ENCODE measurements at regions not wholly inside any gene's neighbourhood (a gene's known extent, or its start where the extent isn't known, plus 50 kb on each side); places are given as distances from the start of the nearest gene placed in this dataset.
"Not testable (repeated sequence)": the region's sequence is repeated elsewhere in the genome, so short reads cannot be mapped to it uniquely, and the experiment has no call there.

DNA sequence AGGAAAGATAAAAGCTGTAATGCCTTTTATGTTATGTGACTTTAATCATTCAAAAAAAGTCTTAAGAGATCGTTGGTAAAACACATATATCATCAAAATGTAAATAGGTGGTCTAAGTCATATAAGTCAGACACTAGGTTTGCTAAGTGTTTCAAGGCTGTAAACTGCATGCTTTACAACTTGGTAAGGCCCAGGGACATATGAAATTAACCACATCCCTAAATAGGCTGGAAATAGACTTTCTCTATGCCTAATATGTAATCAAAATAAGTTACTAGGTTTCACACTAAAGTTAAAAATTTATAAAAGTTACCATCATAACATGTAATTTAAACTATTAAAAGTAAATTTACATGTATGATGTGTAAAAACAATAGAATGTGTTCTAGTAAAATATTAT is 946.3 kb upstream of the LRATD1 start:
- Histone ChIP-seq H3K27me3 (replicated peaks in 2 of 5; ENCODE audit: control insufficient read depth in 4 of 5, insufficient read depth in 5 of 5, low read length in 4 of 5) (no peaks in the 10 kb centered on the region), H3K4me1 (ENCODE audit: control extremely low read depth in 1 of 4, control insufficient read depth in 4 of 4, insufficient read depth in 4 of 4, low read length in 3 of 4) (no peaks in the 10 kb centered on the region), H3K27ac (ENCODE audit: insufficient read depth in 1 of 2, low read depth in 1 of 2, low read length in 2 of 2, poor library complexity in 1 of 2, severe bottlenecking in 2 of 2) (no peak overlapping the region), H3K9me3 (ENCODE audit: control extremely low read depth in 1 of 5, control insufficient read depth in 4 of 5, insufficient read depth in 2 of 5, low read depth in 1 of 5, low read length in 4 of 5) (peaks cover 0 to 14% (median 0%) of the 10 kb centered on the region in 5 experiments), H3K4me3 (ENCODE audit: control insufficient read depth in 1 of 7, extremely low read depth in 1 of 7, insufficient read depth in 4 of 7, low read depth in 2 of 7, low read length in 6 of 7) (no peak overlapping the region), H3K36me3 (ENCODE audit: control insufficient read depth in 4 of 4, insufficient read depth in 4 of 4, low read length in 3 of 4) (no peaks in the 10 kb centered on the region)
- no CpG with 5 or more reads among the region's 1 CpG for whole genome bisulfite sequencing (ENCODE audit: insufficient coverage)
- ChIA-PET CTCF (no interaction called here), POLR2A (no interaction called here)
- no peak for DNase-seq

DNA sequence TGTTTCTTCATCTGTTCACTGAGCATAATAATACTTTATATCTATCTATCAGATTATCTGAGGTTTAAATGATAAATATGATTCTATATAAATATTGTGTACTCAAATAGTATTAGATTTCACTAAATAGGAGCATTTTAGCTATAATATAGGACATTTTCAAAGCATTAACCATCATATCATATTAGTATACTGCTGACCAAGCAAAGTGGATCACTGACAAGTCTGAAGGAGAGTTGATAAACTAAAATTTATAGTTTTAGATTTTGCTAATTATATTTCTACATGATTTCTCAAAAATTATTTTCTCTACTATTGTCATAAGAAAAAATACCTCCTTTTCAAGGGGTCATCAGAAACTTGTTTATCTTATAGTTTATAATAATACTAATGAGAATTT is 937.8 kb upstream of the LRATD1 start:
- no peaks in the 10 kb centered on the region for H3K36me3 ChIP-seq (ENCODE audit: control insufficient read depth in 4 of 4, insufficient read depth in 4 of 4, low read length in 3 of 4)
- H3K27me3 ChIP-seq (replicated peaks in 2 of 5; ENCODE audit: control insufficient read depth in 4 of 5, insufficient read depth in 5 of 5, low read length in 4 of 5), result no peaks in the 10 kb centered on the region
- H3K27ac ChIP-seq (ENCODE audit: insufficient read depth in 1 of 2, low read depth in 1 of 2, low read length in 2 of 2, poor library complexity in 1 of 2, severe bottlenecking in 2 of 2), result no peak overlapping the region
- DNase-seq, result no peak
- H3K9me3 ChIP-seq (ENCODE audit: control extremely low read depth in 1 of 5, control insufficient read depth in 4 of 5, insufficient read depth in 2 of 5, low read depth in 1 of 5, low read length in 4 of 5), result peaks cover 0 to 2% (median 0%) of the 10 kb centered on the region in 5 experiments
- H3K4me1 ChIP-seq (ENCODE audit: control extremely low read depth in 1 of 4, control insufficient read depth in 4 of 4, insufficient read depth in 4 of 4, low read length in 3 of 4), result no peaks in the 10 kb centered on the region
- H3K4me3 ChIP-seq (ENCODE audit: control insufficient read depth in 1 of 7, extremely low read depth in 1 of 7, insufficient read depth in 4 of 7, low read depth in 2 of 7, low read length in 6 of 7), result no peak overlapping the region
- ChIA-PET POLR2A (no interaction called here), CTCF (no interaction called here)

DNA sequence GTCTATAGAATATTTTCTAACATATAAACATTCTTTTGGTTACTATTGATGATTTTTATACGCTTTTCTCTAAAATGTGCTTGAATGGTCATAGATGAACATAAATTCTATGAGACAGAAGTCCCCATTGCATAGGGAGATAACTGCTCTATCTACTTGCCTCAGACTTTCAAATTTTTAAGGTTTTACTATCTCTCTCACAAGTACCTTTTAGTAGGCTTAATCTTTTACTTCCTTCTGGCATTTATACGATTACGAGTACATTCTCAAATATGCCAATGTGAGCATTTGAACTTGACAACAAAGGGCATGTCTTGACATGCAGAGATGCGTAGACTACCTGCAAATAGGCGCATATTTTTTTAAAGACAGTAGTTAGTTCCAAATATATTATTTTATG is 935.9 kb upstream of the LRATD1 start:
- Histone ChIP-seq H3K27ac (ENCODE audit: insufficient read depth in 1 of 2, low read depth in 1 of 2, low read length in 2 of 2, poor library complexity in 1 of 2, severe bottlenecking in 2 of 2) (no peak overlapping the region), H3K9me3 (ENCODE audit: control extremely low read depth in 1 of 5, control insufficient read depth in 4 of 5, insufficient read depth in 2 of 5, low read depth in 1 of 5, low read length in 4 of 5) (peaks cover 0 to 2% (median 0%) of the 10 kb centered on the region in 5 experiments), H3K36me3 (ENCODE audit: control insufficient read depth in 4 of 4, insufficient read depth in 4 of 4, low read length in 3 of 4) (no peaks in the 10 kb centered on the region), H3K4me3 (ENCODE audit: control insufficient read depth in 1 of 7, extremely low read depth in 1 of 7, insufficient read depth in 4 of 7, low read depth in 2 of 7, low read length in 6 of 7) (no peak overlapping the region), H3K4me1 (ENCODE audit: control extremely low read depth in 1 of 4, control insufficient read depth in 4 of 4, insufficient read depth in 4 of 4, low read length in 3 of 4) (no peaks in the 10 kb centered on the region), H3K27me3 (replicated peaks in 2 of 5; ENCODE audit: control insufficient read depth in 4 of 5, insufficient read depth in 5 of 5, low read length in 4 of 5) (no peaks in the 10 kb centered on the region)
- 100% methylated on average over 2 of the region's 5 CpGs for WGBS (ENCODE audit: insufficient coverage)
- ChIA-PET CTCF (no interaction called here), POLR2A (no interaction called here)
- no peak for DNase-seq

DNA sequence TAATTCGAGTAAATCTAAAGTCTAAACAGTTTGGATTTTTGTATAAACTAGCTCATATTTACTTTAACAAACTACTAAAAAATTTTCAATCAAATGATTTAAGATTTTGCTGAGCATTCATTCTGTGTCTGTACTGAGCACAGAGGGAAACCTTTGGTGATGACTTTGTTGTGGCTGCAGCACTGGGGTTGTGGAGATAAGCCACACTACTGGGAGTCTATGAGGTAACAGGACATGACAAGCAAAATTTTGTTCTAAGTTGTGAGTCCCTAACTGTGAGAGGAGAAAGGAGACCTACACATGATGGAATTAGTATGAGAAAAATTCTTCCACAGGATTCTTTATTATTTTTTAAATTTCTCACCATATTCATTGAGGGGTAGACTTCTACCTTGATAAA is 933.7 kb upstream of the LRATD1 start:
- no CpG with 5 or more reads among the region's 1 CpG for WGBS (ENCODE audit: insufficient coverage)
- Histone ChIP-seq H3K4me3 (ENCODE audit: control insufficient read depth in 1 of 7, extremely low read depth in 1 of 7, insufficient read depth in 4 of 7, low read depth in 2 of 7, low read length in 6 of 7) (no peak overlapping the region), H3K4me1 (ENCODE audit: control extremely low read depth in 1 of 4, control insufficient read depth in 4 of 4, insufficient read depth in 4 of 4, low read length in 3 of 4) (no peaks in the 10 kb centered on the region), H3K9me3 (ENCODE audit: control extremely low read depth in 1 of 5, control insufficient read depth in 4 of 5, insufficient read depth in 2 of 5, low read depth in 1 of 5, low read length in 4 of 5) (peaks cover 0 to 2% (median 0%) of the 10 kb centered on the region in 5 experiments), H3K27me3 (replicated peaks in 2 of 5; ENCODE audit: control insufficient read depth in 4 of 5, insufficient read depth in 5 of 5, low read length in 4 of 5) (no peaks in the 10 kb centered on the region), H3K27ac (ENCODE audit: insufficient read depth in 1 of 2, low read depth in 1 of 2, low read length in 2 of 2, poor library complexity in 1 of 2, severe bottlenecking in 2 of 2) (no peak overlapping the region), H3K36me3 (ENCODE audit: control insufficient read depth in 4 of 4, insufficient read depth in 4 of 4, low read length in 3 of 4) (no peaks in the 10 kb centered on the region)
- POLR2A ChIA-PET, result no interaction called here
- DNase-seq, result no peak
- CTCF ChIA-PET, result no interaction called here

DNA sequence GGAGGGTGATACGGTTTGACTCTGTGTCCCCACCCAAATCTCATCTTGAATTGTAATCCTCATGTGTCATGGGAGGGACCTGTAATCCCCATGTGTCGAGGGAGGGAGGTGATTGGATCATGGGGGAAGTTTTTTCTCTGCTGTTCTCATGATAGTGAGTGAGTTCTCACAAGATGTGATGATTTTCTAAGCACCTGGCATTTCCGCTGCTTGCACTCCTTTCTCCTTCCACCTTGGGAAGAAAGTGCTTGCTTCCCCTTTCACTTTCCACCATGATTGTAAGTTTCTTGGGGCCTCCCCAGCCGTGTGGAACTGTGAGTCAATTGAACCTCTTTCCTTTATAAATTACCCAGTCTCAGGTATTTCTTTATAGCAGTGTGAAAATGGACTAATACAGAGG is 932.6 kb upstream of the LRATD1 start:
- H3K4me1 ChIP-seq (ENCODE audit: control extremely low read depth in 1 of 4, control insufficient read depth in 4 of 4, insufficient read depth in 4 of 4, low read length in 3 of 4); DNase-seq; H3K27me3 ChIP-seq (replicated peaks in 2 of 5; ENCODE audit: control insufficient read depth in 4 of 5, insufficient read depth in 5 of 5, low read length in 4 of 5); CTCF ChIA-PET; H3K27ac ChIP-seq (ENCODE audit: insufficient read depth in 1 of 2, low read depth in 1 of 2, low read length in 2 of 2, poor library complexity in 1 of 2, severe bottlenecking in 2 of 2); H3K36me3 ChIP-seq (ENCODE audit: control insufficient read depth in 4 of 4, insufficient read depth in 4 of 4, low read length in 3 of 4); POLR2A ChIA-PET; H3K9me3 ChIP-seq (ENCODE audit: control extremely low read depth in 1 of 5, control insufficient read depth in 4 of 5, insufficient read depth in 2 of 5, low read depth in 1 of 5, low read length in 4 of 5); H3K4me3 ChIP-seq (ENCODE audit: control insufficient read depth in 1 of 7, extremely low read depth in 1 of 7, insufficient read depth in 4 of 7, low read depth in 2 of 7, low read length in 6 of 7): not testable (repeated sequence)
- 100% methylated on average over 1 of the region's 4 CpGs for WGBS (ENCODE audit: insufficient coverage)

DNA sequence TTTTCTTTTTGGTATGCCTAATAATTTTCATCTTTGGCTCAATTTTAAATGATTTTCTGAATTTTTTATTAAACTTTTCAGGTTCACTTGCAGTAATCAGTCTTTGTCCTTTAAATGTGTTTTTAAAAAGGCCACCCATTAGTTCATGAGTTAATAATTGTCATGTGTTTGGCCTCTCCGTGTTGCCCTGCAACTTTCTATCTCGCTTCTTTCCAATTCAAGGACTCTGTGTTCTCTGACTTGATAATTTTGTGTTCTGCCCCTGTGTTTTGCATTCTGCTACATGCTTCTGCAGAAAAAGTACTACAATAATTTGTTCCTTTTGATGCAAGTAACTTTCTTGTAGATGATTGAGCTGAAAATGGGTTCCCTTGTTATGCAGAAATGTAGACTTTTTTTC is 921.4 kb upstream of the LRATD1 start:
- no peaks in the 10 kb centered on the region for H3K36me3 ChIP-seq (ENCODE audit: control insufficient read depth in 4 of 4, insufficient read depth in 4 of 4, low read length in 3 of 4)
- DNase-seq, result no peak
- ChIA-PET POLR2A (no interaction called here), CTCF (no interaction called here)
- no peak overlapping the region for H3K27ac ChIP-seq (ENCODE audit: insufficient read depth in 1 of 2, low read depth in 1 of 2, low read length in 2 of 2, poor library complexity in 1 of 2, severe bottlenecking in 2 of 2)
- H3K9me3 ChIP-seq (ENCODE audit: control extremely low read depth in 1 of 5, control insufficient read depth in 4 of 5, insufficient read depth in 2 of 5, low read depth in 1 of 5, low read length in 4 of 5), result no peaks in the 10 kb centered on the region
- H3K4me1 ChIP-seq (ENCODE audit: control extremely low read depth in 1 of 4, control insufficient read depth in 4 of 4, insufficient read depth in 4 of 4, low read length in 3 of 4), result no peaks in the 10 kb centered on the region
- WGBS (ENCODE audit: insufficient coverage), result 100% methylated on average over 2 of the region's 2 CpGs
- no peaks in the 10 kb centered on the region for H3K27me3 ChIP-seq (replicated peaks in 2 of 5; ENCODE audit: control insufficient read depth in 4 of 5, insufficient read depth in 5 of 5, low read length in 4 of 5)
- H3K4me3 ChIP-seq (ENCODE audit: control insufficient read depth in 1 of 7, extremely low read depth in 1 of 7, insufficient read depth in 4 of 7, low read depth in 2 of 7, low read length in 6 of 7), result no peak overlapping the region

DNA sequence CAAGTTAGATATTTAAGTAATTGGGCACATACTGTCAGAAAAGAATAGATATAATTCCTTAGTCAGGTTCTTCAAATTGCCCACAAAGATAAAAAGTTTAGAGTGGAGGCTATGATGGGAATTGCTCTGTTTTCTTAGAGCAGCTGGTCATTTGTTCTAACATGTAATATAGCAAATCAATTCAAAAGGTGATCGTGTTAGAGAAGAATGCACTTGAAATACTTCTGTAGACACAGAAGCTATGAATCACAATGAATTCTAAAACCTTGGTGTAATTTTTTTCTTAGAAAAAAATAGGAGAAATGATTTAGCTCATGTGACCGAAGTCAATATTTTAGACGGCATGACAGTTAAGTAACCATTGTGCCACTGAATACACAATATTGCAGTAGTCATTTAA is 918.1 kb upstream of the LRATD1 start:
- Histone ChIP-seq H3K27ac (ENCODE audit: insufficient read depth in 1 of 2, low read depth in 1 of 2, low read length in 2 of 2, poor library complexity in 1 of 2, severe bottlenecking in 2 of 2) (no peak overlapping the region), H3K9me3 (ENCODE audit: control extremely low read depth in 1 of 5, control insufficient read depth in 4 of 5, insufficient read depth in 2 of 5, low read depth in 1 of 5, low read length in 4 of 5) (no peaks in the 10 kb centered on the region), H3K4me3 (ENCODE audit: control insufficient read depth in 1 of 7, extremely low read depth in 1 of 7, insufficient read depth in 4 of 7, low read depth in 2 of 7, low read length in 6 of 7) (no peak overlapping the region), H3K36me3 (ENCODE audit: control insufficient read depth in 4 of 4, insufficient read depth in 4 of 4, low read length in 3 of 4) (no peaks in the 10 kb centered on the region), H3K27me3 (replicated peaks in 2 of 5; ENCODE audit: control insufficient read depth in 4 of 5, insufficient read depth in 5 of 5, low read length in 4 of 5) (no peaks in the 10 kb centered on the region), H3K4me1 (ENCODE audit: control extremely low read depth in 1 of 4, control insufficient read depth in 4 of 4, insufficient read depth in 4 of 4, low read length in 3 of 4) (no peaks in the 10 kb centered on the region)
- no peak for DNase-seq
- CTCF ChIA-PET, result no interaction called here
- POLR2A ChIA-PET, result no interaction called here
- WGBS (ENCODE audit: insufficient coverage), result no CpG with 5 or more reads among the region's 3 CpGs

DNA sequence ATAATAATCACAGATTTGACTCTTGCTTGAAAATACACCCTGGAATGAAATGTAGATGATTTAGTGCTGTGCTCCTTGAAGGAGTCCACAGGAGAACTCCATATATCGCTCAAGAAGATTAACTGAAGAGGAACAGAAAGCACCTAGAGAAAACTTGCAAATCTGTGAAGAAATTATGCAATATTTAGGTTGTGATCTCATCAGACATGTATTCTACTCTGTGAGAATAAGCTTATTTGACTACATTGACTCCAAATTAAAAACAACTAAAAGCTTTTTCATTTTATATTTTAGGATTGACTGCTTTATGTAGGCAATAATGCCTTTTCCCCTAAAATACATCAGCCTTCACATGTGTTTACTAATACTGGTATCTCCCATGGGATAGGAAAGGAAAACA is 906.6 kb upstream of the LRATD1 start:
- H3K36me3 ChIP-seq (ENCODE audit: control insufficient read depth in 4 of 4, insufficient read depth in 4 of 4, low read length in 3 of 4), result no peaks in the 10 kb centered on the region
- no peaks in the 10 kb centered on the region for H3K9me3 ChIP-seq (ENCODE audit: control extremely low read depth in 1 of 5, control insufficient read depth in 4 of 5, insufficient read depth in 2 of 5, low read depth in 1 of 5, low read length in 4 of 5)
- no peaks in the 10 kb centered on the region for H3K4me1 ChIP-seq (ENCODE audit: control extremely low read depth in 1 of 4, control insufficient read depth in 4 of 4, insufficient read depth in 4 of 4, low read length in 3 of 4)
- H3K27me3 ChIP-seq (replicated peaks in 2 of 5; ENCODE audit: control insufficient read depth in 4 of 5, insufficient read depth in 5 of 5, low read length in 4 of 5), result no peaks in the 10 kb centered on the region
- ChIA-PET CTCF (no interaction called here), POLR2A (no interaction called here)
- no peak for DNase-seq
- no peak overlapping the region for H3K27ac ChIP-seq (ENCODE audit: insufficient read depth in 1 of 2, low read depth in 1 of 2, low read length in 2 of 2, poor library complexity in 1 of 2, severe bottlenecking in 2 of 2)
- WGBS (ENCODE audit: insufficient coverage), result 100% methylated on average over 1 of the region's 1 CpG
- H3K4me3 ChIP-seq (ENCODE audit: control insufficient read depth in 1 of 7, extremely low read depth in 1 of 7, insufficient read depth in 4 of 7, low read depth in 2 of 7, low read length in 6 of 7), result no peak overlapping the region

Data from common myeloid progenitor, CD34-positive (primary cell).